ENCODE measurements at regions not wholly inside any gene's neighbourhood (a gene's known extent, or its start where the extent isn't known, plus 50 kb on each side); places are given as distances from the start of the nearest gene placed in this dataset.

- Mint-ChIP-seq H3K27me3 (no peaks in the 10 kb centered on the region), H3K36me3 (ENCODE audit: low read depth) (no peaks in the 10 kb centered on the region), H3K4me1 (no peaks in the 10 kb centered on the region), H3K4me3 (no peak overlapping the region), H3K27ac (no peak overlapping the region)
- ATAC-seq (no peak), DNase-seq (no peak)
- no peaks in the 10 kb centered on the region for H3K9me3 ChIP-seq (ENCODE audit: control insufficient read depth, low read length, poor library complexity, severe bottlenecking)
Observed at GRCh38 chr1:79745929-79746328, 739.4 kb upstream of the ADGRL4 start.

DNA sequence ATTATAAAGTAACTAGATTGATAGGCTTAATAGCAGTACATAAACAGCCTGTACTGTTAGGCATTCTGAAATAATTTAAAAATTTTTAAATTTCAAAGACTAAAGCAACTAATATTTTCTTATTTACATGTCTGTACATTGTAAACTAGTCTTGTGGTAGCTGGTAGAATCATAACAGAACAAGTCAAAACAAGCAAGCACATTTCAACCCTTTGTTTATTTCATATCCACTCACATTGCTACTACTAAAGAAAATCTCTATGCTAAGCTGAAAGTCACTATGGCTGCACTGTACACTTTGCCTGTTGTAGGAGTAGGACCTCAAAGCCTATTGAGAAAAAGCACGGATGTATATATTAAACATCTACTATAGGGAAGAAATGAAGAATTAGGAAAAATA is 738.2 kb upstream of the ADGRL4 start:
- no peak overlapping the region for H3K4me3 Mint-ChIP-seq
- H3K9me3 ChIP-seq (ENCODE audit: control insufficient read depth, low read length, poor library complexity, severe bottlenecking), result no peaks in the 10 kb centered on the region
- DNase-seq, result no peak
- no peaks in the 10 kb centered on the region for H3K4me1 Mint-ChIP-seq
- no peaks in the 10 kb centered on the region for H3K36me3 Mint-ChIP-seq (ENCODE audit: low read depth)
- no peak for ATAC-seq
- no peak overlapping the region for H3K27ac Mint-ChIP-seq
- H3K27me3 Mint-ChIP-seq, result no peaks in the 10 kb centered on the region

DNA sequence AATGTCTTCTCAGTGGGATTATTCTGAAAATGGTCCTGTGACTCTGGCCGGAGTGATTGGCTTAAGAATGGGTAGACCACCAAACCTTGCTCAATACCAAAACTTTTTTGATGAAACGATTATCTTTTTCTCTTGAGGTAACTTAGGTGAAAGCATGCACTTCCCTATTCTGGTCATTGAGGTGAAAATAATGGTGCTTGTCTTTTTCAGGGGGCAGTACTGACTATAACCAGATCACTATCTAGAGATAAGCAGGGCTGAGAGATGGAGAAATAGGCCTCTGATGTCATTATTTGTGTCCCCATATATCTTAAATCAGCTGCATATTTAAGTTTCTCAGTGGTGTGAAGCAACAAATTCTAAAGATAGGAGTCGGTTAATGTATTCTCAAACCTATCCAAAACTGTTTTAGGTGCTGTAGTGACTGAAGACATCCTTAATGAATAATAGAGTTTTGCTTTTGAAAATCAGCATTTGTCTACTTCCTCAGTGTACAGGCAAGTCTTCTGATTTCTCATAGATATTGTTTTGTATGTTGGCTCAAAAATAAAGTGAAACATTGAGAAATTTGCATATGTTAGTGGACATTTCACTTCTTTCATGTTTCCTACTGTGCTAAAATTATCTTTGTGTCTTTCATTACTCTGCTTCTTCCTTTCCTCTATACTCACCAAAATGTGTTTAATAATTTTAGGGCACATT is 735.3 kb upstream of the ADGRL4 start:
- ATAC-seq, result no peak
- Mint-ChIP-seq H3K4me3 (no peak overlapping the region), H3K27me3 (no peaks in the 10 kb centered on the region), H3K27ac (no peak overlapping the region), H3K36me3 (ENCODE audit: low read depth) (no peaks in the 10 kb centered on the region), H3K4me1 (no peaks in the 10 kb centered on the region)
- DNase-seq, result no peak
- H3K9me3 ChIP-seq (ENCODE audit: control insufficient read depth, low read length, poor library complexity, severe bottlenecking), result no peaks in the 10 kb centered on the region

GRCh38 chr1:79738101-79738500 is 731.6 kb upstream of the ADGRL4 start:
- H3K27me3 Mint-ChIP-seq, result no peaks in the 10 kb centered on the region
- no peak overlapping the region for H3K27ac Mint-ChIP-seq
- DNase-seq (no peak), ATAC-seq (no peak)
- H3K4me1 Mint-ChIP-seq, result no peaks in the 10 kb centered on the region
- no peaks in the 10 kb centered on the region for H3K36me3 Mint-ChIP-seq (ENCODE audit: low read depth)
- no peaks in the 10 kb centered on the region for H3K9me3 ChIP-seq (ENCODE audit: control insufficient read depth, low read length, poor library complexity, severe bottlenecking)
- no peak overlapping the region for H3K4me3 Mint-ChIP-seq

DNA sequence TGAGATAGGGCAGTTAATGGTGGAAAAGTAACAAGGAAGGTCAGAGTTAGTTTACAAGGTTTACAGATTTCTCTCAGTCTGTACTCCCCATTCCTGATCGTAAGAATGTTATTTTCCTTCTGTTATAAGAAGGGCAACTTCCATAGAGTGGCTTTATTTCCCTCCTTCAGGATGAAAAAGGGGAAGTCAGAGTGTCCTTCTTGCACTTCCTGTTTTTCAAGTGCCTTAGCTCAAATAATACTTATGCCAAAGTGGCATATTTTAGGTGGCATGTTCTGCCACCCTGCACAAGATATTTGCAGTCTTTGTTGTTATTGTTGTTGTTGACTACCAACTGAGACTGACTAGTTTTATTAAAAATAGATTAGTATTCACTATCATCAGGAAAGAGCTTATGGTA is 730.7 kb upstream of the ADGRL4 start:
- Mint-ChIP-seq H3K27ac (no peak overlapping the region), H3K4me3 (no peak overlapping the region), H3K4me1 (no peaks in the 10 kb centered on the region), H3K36me3 (ENCODE audit: low read depth) (no peaks in the 10 kb centered on the region), H3K27me3 (no peaks in the 10 kb centered on the region)
- H3K9me3 ChIP-seq (ENCODE audit: control insufficient read depth, low read length, poor library complexity, severe bottlenecking), result no peaks in the 10 kb centered on the region
- ATAC-seq, result no peak
- DNase-seq, result no peak

DNA sequence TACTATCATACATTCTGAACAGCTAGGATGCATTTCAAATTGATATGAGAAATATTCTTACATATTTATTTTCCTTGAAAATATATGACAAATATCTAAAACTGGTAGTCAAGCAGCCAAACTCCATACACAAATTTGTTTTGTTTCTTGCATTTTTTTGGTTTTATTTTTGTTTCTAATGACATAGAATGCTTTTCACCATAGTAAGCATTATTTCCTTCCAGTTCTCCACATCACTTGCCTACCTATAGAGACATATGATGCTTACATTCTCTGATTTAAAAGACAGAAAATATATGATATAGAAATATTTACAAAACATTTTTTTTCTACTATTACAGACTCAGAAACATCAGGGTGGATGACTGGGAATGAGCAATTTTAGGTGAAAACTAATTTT is 726.4 kb upstream of the ADGRL4 start:
- no peaks in the 10 kb centered on the region for H3K36me3 Mint-ChIP-seq (ENCODE audit: low read depth)

DNA sequence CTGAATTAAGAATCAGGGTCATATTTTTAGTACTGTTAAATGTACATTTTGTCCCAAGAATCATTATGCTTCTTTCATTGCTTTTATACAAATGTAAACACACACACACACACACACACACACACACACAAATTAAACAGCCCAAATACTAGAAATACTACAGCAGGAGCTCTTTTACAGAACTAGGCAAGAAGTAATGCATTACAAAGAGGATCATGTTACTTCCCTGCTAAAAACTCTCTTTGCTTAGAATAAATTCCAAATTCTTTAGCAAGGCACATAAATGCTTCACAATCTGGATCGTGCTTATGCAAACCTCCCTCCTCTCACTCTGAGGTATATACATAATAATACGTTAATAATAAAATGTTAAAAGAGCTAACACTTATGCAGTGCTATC is 720.4 kb upstream of the ADGRL4 start:
- no peaks in the 10 kb centered on the region for H3K9me3 ChIP-seq (ENCODE audit: control insufficient read depth, low read length, poor library complexity, severe bottlenecking)
- Mint-ChIP-seq H3K36me3 (ENCODE audit: low read depth) (no peaks in the 10 kb centered on the region), H3K27ac (no peak overlapping the region), H3K27me3 (no peaks in the 10 kb centered on the region), H3K4me3 (no peak overlapping the region), H3K4me1 (no peaks in the 10 kb centered on the region)
- DNase-seq (no peak), ATAC-seq (no peak)

More for the DNA sequence above, 726.4 kb upstream of the ADGRL4 start:
- no peak for ATAC-seq
- H3K4me3 Mint-ChIP-seq, result no peak overlapping the region
- H3K27ac Mint-ChIP-seq, result no peak overlapping the region
- no peaks in the 10 kb centered on the region for H3K27me3 Mint-ChIP-seq
- DNase-seq, result no peak
- no peaks in the 10 kb centered on the region for H3K9me3 ChIP-seq (ENCODE audit: control insufficient read depth, low read length, poor library complexity, severe bottlenecking)
- no peaks in the 10 kb centered on the region for H3K4me1 Mint-ChIP-seq

- no peak for ATAC-seq
- no peaks in the 10 kb centered on the region for H3K4me1 Mint-ChIP-seq
Observed at GRCh38 chr1:79726321-79726720, 719.8 kb upstream of the ADGRL4 start.

DNA sequence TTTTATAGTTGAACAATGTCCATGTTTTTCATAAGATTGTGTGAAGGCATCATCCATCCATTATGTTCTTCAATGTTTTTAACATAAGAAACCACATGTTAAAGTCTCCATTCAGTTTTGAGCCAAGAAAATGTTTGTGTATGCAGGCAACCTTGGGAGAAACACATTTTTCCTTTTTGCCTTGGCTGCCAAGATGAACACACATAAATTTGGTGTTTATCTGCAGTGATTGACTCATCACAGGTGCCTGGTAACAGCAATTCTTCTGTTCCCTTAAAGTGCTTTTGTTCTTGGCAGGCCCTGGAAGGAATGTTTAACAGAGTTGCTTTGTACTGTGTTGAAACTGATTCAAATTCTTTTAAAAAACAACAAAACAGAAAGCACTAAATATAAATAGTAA is 709.9 kb upstream of the ADGRL4 start:
- DNase-seq, result no peak
- no peak for ATAC-seq
- Mint-ChIP-seq H3K27ac (no peak overlapping the region), H3K4me1 (no peaks in the 10 kb centered on the region), H3K27me3 (no peaks in the 10 kb centered on the region), H3K36me3 (ENCODE audit: low read depth) (no peaks in the 10 kb centered on the region), H3K4me3 (no peak overlapping the region)
- no peaks in the 10 kb centered on the region for H3K9me3 ChIP-seq (ENCODE audit: control insufficient read depth, low read length, poor library complexity, severe bottlenecking)

More at GRCh38 chr1:79726321-79726720, 719.8 kb upstream of the ADGRL4 start:
- no peaks in the 10 kb centered on the region for H3K9me3 ChIP-seq (ENCODE audit: control insufficient read depth, low read length, poor library complexity, severe bottlenecking)
- H3K27me3 Mint-ChIP-seq, result no peaks in the 10 kb centered on the region
- no peak overlapping the region for H3K27ac Mint-ChIP-seq
- H3K4me3 Mint-ChIP-seq, result no peak overlapping the region
- no peaks in the 10 kb centered on the region for H3K36me3 Mint-ChIP-seq (ENCODE audit: low read depth)
- DNase-seq, result no peak

GRCh38 chr1:79714664-79715063 is 708.1 kb upstream of the ADGRL4 start:
- Mint-ChIP-seq H3K36me3 (ENCODE audit: low read depth) (no peaks in the 10 kb centered on the region), H3K27ac (no peak overlapping the region), H3K4me3 (no peak overlapping the region), H3K4me1 (no peaks in the 10 kb centered on the region), H3K27me3 (no peaks in the 10 kb centered on the region)
- no peak for DNase-seq
- ATAC-seq, result no peak
- H3K9me3 ChIP-seq (ENCODE audit: control insufficient read depth, low read length, poor library complexity, severe bottlenecking), result no peaks in the 10 kb centered on the region

DNA sequence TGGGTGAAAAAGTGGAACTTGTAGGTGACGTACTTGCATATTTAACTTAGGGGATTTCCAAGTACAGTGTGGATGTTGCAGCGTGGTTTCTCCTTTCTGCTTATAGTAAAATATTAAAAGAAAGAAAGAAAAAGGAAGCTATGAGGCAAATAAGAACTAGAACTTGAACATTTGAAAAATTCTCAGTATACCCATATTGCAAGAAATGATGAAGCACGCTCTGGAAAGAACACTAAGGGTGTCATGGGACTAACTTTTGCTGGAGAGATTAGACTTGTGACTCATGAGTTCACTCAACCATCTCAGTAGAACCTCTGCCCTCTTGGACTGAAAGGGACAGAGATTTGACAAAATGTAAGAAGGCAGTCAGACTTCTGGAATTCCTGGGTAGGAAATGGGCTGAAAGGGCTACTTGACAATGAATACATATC is 704.5 kb upstream of the ADGRL4 start:
- H3K9me3 ChIP-seq (ENCODE audit: control insufficient read depth, low read length, poor library complexity, severe bottlenecking), result no peaks in the 10 kb centered on the region
- ATAC-seq (no peak), DNase-seq (no peak)
- H3K4me1 Mint-ChIP-seq, result no peaks in the 10 kb centered on the region
- no peak overlapping the region for H3K4me3 Mint-ChIP-seq
- H3K36me3 Mint-ChIP-seq (ENCODE audit: low read depth), result no peaks in the 10 kb centered on the region
- no peaks in the 10 kb centered on the region for H3K27me3 Mint-ChIP-seq
- H3K27ac Mint-ChIP-seq, result no peak overlapping the region

DNA sequence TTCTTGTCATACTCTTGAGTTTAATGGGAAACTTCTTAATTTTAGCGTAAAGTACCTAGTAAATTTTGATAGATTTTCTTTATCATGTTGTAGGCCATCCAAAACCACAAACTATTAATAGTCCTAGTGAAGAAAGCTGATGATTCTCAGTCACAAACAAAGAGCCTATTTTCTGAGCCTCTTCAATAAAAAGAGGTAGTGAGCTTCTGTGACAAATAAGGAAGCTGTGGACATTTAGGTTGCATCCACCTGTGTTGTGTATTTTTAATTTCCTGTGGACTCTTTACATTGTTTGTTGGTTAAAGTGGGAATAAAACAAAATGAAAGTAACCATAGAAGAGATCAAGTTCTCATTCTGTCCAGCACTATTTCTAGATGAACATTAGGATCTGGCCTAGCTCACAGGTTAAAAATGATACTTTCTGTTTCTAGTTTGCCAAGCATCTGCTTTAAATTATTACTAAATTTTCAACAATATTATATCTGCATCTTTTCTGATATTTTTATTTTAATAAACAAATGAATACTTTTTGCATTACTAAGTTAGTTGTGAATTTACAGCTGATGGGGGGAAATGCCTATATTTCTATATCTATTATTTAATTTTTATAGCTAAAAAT is 702.2 kb upstream of the ADGRL4 start:
- no peaks in the 10 kb centered on the region for H3K36me3 Mint-ChIP-seq (ENCODE audit: low read depth)
- DNase-seq (no peak), ATAC-seq (no peak)
- H3K27me3 Mint-ChIP-seq, result no peaks in the 10 kb centered on the region
- no peak overlapping the region for H3K4me3 Mint-ChIP-seq
- H3K27ac Mint-ChIP-seq, result no peak overlapping the region
- no peaks in the 10 kb centered on the region for H3K4me1 Mint-ChIP-seq
- no peaks in the 10 kb centered on the region for H3K9me3 ChIP-seq (ENCODE audit: control insufficient read depth, low read length, poor library complexity, severe bottlenecking)

DNA sequence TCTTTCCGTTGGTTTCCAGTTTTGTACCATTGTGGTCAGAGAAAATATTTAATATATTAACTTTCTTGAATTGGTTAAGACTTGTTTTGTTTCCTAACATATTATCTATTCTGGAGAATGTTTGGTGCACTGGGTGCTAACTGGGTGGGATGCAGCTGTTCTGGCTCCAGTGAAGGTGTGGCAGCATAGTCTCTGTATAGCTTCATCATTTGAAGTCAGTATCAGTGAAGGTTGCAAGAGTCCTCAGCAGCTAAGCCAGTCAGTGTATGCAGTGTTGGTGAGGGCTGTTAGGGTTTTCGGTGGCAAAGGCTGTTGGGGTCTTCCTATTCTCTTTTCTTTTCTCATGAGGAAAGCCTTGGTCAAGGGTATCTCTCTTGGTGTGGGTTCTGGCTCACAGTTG is 698.7 kb upstream of the ADGRL4 start:
- H3K27me3 Mint-ChIP-seq, result no peaks in the 10 kb centered on the region
- H3K36me3 Mint-ChIP-seq (ENCODE audit: low read depth), result no peaks in the 10 kb centered on the region
- ATAC-seq (no peak), DNase-seq (no peak)
- H3K9me3 ChIP-seq (ENCODE audit: control insufficient read depth, low read length, poor library complexity, severe bottlenecking), result no peaks in the 10 kb centered on the region
- H3K27ac Mint-ChIP-seq, result no peak overlapping the region
- H3K4me1 Mint-ChIP-seq, result no peaks in the 10 kb centered on the region
- H3K4me3 Mint-ChIP-seq, result no peak overlapping the region

- Mint-ChIP-seq H3K27me3 (no peaks in the 10 kb centered on the region), H3K4me1 (no peaks in the 10 kb centered on the region), H3K36me3 (ENCODE audit: low read depth) (no peaks in the 10 kb centered on the region), H3K27ac (no peak overlapping the region), H3K4me3 (no peak overlapping the region)
- ATAC-seq (no peak), DNase-seq (no peak)
- H3K9me3 ChIP-seq (ENCODE audit: control insufficient read depth, low read length, poor library complexity, severe bottlenecking), result no peaks in the 10 kb centered on the region
Observed at GRCh38 chr1:79704067-79704466, 697.5 kb upstream of the ADGRL4 start.
